ENCODE measurements at regions not wholly inside any gene's neighbourhood (a gene's known extent, or its start where the extent isn't known, plus 50 kb on each side); places are given as distances from the start of the nearest gene placed in this dataset.

- ChIA-PET CTCF (no interaction called here), POLR2A (no interaction called here), SMC1A (ENCODE audit: uncharacterized antibody, unreplicated experiment) (no interaction called here), RAD21 (ENCODE audit: unreplicated experiment) (interaction anchor here (0.8 kb wide), 1 partner anchor 12 kb away, joined by 5 read pairs; no protein-coding TSS in a partner anchor)
- intact Hi-C loops (cut with micrococcal nuclease; ENCODE audit: unreplicated experiment) (no loop called here), in situ Hi-C loops (cut with MboI) (no loop called here)
- H3K4me2 ChIP-seq (ENCODE audit: control insufficient read depth, insufficient read depth) = no peak overlapping the region
- no peaks in the 10 kb centered on the region for H3K9me3 ChIP-seq (replicated peaks; ENCODE audit: control insufficient read depth, insufficient read depth, low read length)
- no TSS peak for BruUV-seq (replicated peaks)
- DNase-seq (ENCODE audit: low read depth, low spot score) (no peak), ATAC-seq (no peak), FAIRE-seq (no peak)
- no peak overlapping the region for H3K4me3 ChIP-seq
- WGBS (ENCODE audit: insufficient coverage, insufficient replicate concordance, low lambda C conversion rate, missing lambda C conversion rate) = 0% methylated on average over 1 of the region's 1 CpG
- H2AFZ ChIP-seq (ENCODE audit: control insufficient read depth, low read depth, low read length) = no peak overlapping the region
- no peaks in the 10 kb centered on the region for H4K20me1 ChIP-seq (ENCODE audit: control insufficient read depth, insufficient read depth)
- TF ChIP-seq SKIL (IDR thresholded peaks at IDR 0.05; ENCODE audit: low read depth, poor library complexity, severe bottlenecking) = no peak
- TF ChIP-seq YY1 (IDR thresholded peaks at IDR 0.05; ENCODE audit: low read depth, low read length) = no peak
- no peak for TF ChIP-seq SIN3A (IDR thresholded peaks at IDR 0.05; ENCODE audit: low read depth, low read length)
- TF ChIP-seq LARP7 (IDR thresholded peaks at IDR 0.05) = no peak
- TF ChIP-seq ZNF274 (IDR thresholded peaks at IDR 0.05; ENCODE audit: insufficient read depth, insufficient read length) = no peak
- no peak for TF ChIP-seq CEBPB (IDR thresholded peaks at IDR 0.05; ENCODE audit: borderline replicate concordance in 1 of 2, low read depth in 2 of 2, low read length in 2 of 2)
- TF ChIP-seq POLR2AphosphoS2 (IDR thresholded peaks at IDR 0.05; ENCODE audit: low read depth, low read length) = no peak
- no peak for TF ChIP-seq ZSCAN29 (IDR thresholded peaks at IDR 0.05)
- no peaks in the 10 kb centered on the region for H3K36me3 ChIP-seq (ENCODE audit: control insufficient read depth in 2 of 2, insufficient read depth in 2 of 2, low read length in 1 of 2)
- H3K27ac ChIP-seq (ENCODE audit: control insufficient read depth, insufficient read depth) = no peak overlapping the region
- no peaks in the 10 kb centered on the region for H3K4me1 ChIP-seq (ENCODE audit: control insufficient read depth, insufficient read depth, low read length)
- H3K27me3 ChIP-seq (replicated peaks in 1 of 2; ENCODE audit: control insufficient read depth in 2 of 2, insufficient read depth in 2 of 2, low read length in 1 of 2) = no peaks in the 10 kb centered on the region
- H3K9ac ChIP-seq (ENCODE audit: control insufficient read depth, insufficient read depth, low read length) = no peak overlapping the region
- no peaks in the 10 kb centered on the region for H3K79me2 ChIP-seq (ENCODE audit: control insufficient read depth, insufficient read depth, low read length)
These were observed 613.9 kb downstream of the TNS3 start for GRCh38 chr7:46968003-46968402.

GRCh38 chr7:46963719-46964118, 618.2 kb downstream of the TNS3 start:
- SMC1A ChIA-PET (ENCODE audit: uncharacterized antibody, unreplicated experiment) = no interaction called here
- Histone ChIP-seq H3K9me3 (replicated peaks; ENCODE audit: control insufficient read depth, insufficient read depth, low read length) (no peaks in the 10 kb centered on the region), H3K27ac (ENCODE audit: control insufficient read depth, insufficient read depth) (no peak overlapping the region), H3K4me2 (ENCODE audit: control insufficient read depth, insufficient read depth) (no peak overlapping the region), H3K4me1 (ENCODE audit: control insufficient read depth, insufficient read depth, low read length) (no peaks in the 10 kb centered on the region), H4K20me1 (ENCODE audit: control insufficient read depth, insufficient read depth) (no peaks in the 10 kb centered on the region), H3K4me3 (no peak overlapping the region), H3K27me3 (replicated peaks in 1 of 2; ENCODE audit: control insufficient read depth in 2 of 2, insufficient read depth in 2 of 2, low read length in 1 of 2) (no peaks in the 10 kb centered on the region), H3K36me3 (ENCODE audit: control insufficient read depth in 2 of 2, insufficient read depth in 2 of 2, low read length in 1 of 2) (no peaks in the 10 kb centered on the region), H2AFZ (ENCODE audit: control insufficient read depth, low read depth, low read length) (no peak overlapping the region), H3K79me2 (ENCODE audit: control insufficient read depth, insufficient read depth, low read length) (no peaks in the 10 kb centered on the region), H3K9ac (ENCODE audit: control insufficient read depth, insufficient read depth, low read length) (no peak overlapping the region)
- CTCF ChIA-PET = no interaction called here
- BruUV-seq (replicated peaks) = no TSS peak
- POLR2A ChIA-PET = no interaction called here
- ATAC-seq (no peak), DNase-seq (ENCODE audit: low read depth, low spot score) (no peak), FAIRE-seq (no peak)
- intact Hi-C loops (cut with micrococcal nuclease; ENCODE audit: unreplicated experiment) = no loop called here
- in situ Hi-C loops (cut with MboI) = no loop called here
- RAD21 ChIA-PET (ENCODE audit: unreplicated experiment) = no interaction called here
- no peak for TF ChIP-seq PAX8 (IDR thresholded peaks at IDR 0.05)
- no peak for TF ChIP-seq EZH2 (IDR thresholded peaks at IDR 0.05; ENCODE audit: borderline replicate concordance, control insufficient read depth, low read depth, low read length)
- TF ChIP-seq SUPT20H (IDR thresholded peaks at IDR 0.05; ENCODE audit: borderline replicate concordance, control insufficient read depth, low read depth, low read length) = no peak
- no peak for TF ChIP-seq ZNF687 (IDR thresholded peaks at IDR 0.05)
- TF ChIP-seq RAD21 (IDR thresholded peaks at IDR 0.05; ENCODE audit: insufficient read depth, low read depth, low read length) = no peak
- TF ChIP-seq EGR1 (IDR thresholded peaks at IDR 0.05; ENCODE audit: borderline replicate concordance in 1 of 2, low read depth in 2 of 2, low read length in 2 of 2) = no peak
